ENCODE measurements at regions not wholly inside any gene's neighbourhood (a gene's known extent, or its start where the extent isn't known, plus 50 kb on each side); places are given as distances from the start of the nearest gene placed in this dataset.

DNA sequence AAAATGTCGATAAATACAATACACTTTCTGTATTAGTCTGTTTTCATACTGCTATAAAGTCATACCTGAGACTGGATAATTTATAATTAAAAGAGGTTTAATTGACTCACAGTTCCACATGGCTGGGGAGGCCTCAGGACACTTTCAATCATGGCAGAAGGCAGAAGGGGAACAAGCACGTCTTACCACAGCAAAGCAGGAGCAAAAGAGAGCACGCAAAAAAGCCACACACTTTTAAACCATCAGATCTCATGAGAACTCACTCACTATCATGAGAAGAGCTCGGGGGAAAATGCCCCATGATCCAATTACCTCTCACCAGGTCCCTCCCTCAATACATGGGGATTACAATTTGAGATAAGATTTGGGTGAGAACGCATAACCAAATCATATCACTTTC, 256.7 kb downstream of the ANAPC1 start:
- H4K20me1 ChIP-seq (ENCODE audit: insufficient read depth) = no peaks in the 10 kb centered on the region
- TF ChIP-seq NRF1 (IDR thresholded peaks at IDR 0.05; ENCODE audit: low read depth, low read length) = no peak
- TF ChIP-seq, protein P1, sequence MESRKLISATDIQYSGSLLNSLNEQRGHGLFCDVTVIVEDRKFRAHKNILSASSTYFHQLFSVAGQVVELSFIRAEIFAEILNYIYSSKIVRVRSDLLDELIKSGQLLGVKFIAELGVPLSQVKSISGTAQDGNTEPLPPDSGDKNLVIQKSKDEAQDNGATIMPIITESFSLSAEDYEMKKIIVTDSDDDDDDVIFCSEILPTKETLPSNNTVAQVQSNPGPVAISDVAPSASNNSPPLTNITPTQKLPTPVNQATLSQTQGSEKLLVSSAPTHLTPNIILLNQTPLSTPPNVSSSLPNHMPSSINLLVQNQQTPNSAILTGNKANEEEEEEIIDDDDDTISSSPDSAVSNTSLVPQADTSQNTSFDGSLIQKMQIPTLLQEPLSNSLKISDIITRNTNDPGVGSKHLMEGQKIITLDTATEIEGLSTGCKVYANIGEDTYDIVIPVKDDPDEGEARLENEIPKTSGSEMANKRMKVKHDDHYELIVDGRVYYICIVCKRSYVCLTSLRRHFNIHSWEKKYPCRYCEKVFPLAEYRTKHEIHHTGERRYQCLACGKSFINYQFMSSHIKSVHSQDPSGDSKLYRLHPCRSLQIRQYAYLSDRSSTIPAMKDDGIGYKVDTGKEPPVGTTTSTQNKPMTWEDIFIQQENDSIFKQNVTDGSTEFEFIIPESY (IDR thresholded peaks at IDR 0.05; ENCODE audit: borderline replicate concordance, low read depth) = no peak
- TF ChIP-seq MEF2A (IDR thresholded peaks at IDR 0.05; ENCODE audit: borderline replicate concordance, low read depth) = no peak
- TF ChIP-seq EP300 (IDR thresholded peaks at IDR 0.05; ENCODE audit: borderline replicate concordance in 1 of 2, low read depth in 1 of 2, low read length in 1 of 2) = no peak
- no peak for TF ChIP-seq MXI1 (IDR thresholded peaks at IDR 0.05; ENCODE audit: low read depth, low read length)
- no peak for TF ChIP-seq RCOR1 (IDR thresholded peaks at IDR 0.05; ENCODE audit: low read length)
- TF ChIP-seq RFX5 (IDR thresholded peaks at IDR 0.05; ENCODE audit: low read length) = no peak
- TF ChIP-seq JUND (IDR thresholded peaks at IDR 0.05) = no peak
- H3F3A ChIP-seq (replicated peaks; ENCODE audit: insufficient read depth) = no peaks in the 10 kb centered on the region
- peaks cover 0 to 3% of the 10 kb centered on the region in 2 experiments for H3K36me3 ChIP-seq (replicated peaks in 1 of 2; ENCODE audit: control insufficient read depth in 1 of 2, insufficient read depth in 2 of 2, low read length in 1 of 2)
- peaks cover 6% of the 10 kb centered on the region; the same call in 1 of the 2 replicates for H3K9me3 ChIP-seq
- no peaks in the 10 kb centered on the region for H3K9me2 ChIP-seq
- H3K4me2 ChIP-seq = no peak overlapping the region
- no peak overlapping the region for H3K4me3 ChIP-seq (ENCODE audit: low read depth in 2 of 2, low read length in 1 of 2)
- H3K9ac ChIP-seq = no peak overlapping the region
- no peaks in the 10 kb centered on the region for H3K27me3 ChIP-seq (ENCODE audit: insufficient read depth)
- peaks cover 1 to 7% of the 10 kb centered on the region in 2 experiments; a peak in 2 of 4 replicates for H3K4me1 ChIP-seq (ENCODE audit: control insufficient read depth in 1 of 2, insufficient read depth in 2 of 2, low read depth in 1 of 2, low read length in 1 of 2)
- no peak overlapping the region for H2AFZ ChIP-seq (ENCODE audit: low read depth)
- no peak for DNase-seq
- ChIA-PET POLR2A (no interaction called here), CTCF (no interaction called here)
- H3K27ac ChIP-seq (ENCODE audit: low read depth in 2 of 2, low read length in 1 of 2) = no peak overlapping the region
- no peaks in the 10 kb centered on the region for H3K79me2 ChIP-seq (ENCODE audit: insufficient read depth)
- 60% methylated on average over 5 of the region's 5 CpGs for WGBS (ENCODE audit: low lambda C conversion rate)

DNA sequence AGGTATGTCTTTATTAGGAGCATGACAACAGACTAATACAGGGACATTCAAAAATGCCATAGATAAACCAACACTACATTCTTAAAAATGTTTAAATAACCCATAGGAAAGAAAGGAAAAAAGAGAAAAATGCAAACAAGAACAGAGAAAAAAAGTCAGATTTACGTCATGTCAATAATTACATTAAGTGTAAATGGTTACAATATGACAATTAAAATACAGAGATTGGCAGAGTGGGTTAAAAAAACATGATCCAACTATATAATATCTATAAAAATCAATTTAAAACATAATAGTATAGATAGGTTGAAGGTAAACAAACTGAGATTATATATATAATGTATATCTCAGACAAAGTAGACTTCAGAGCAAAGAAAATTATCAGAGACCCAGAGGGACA, 255.8 kb downstream of the ANAPC1 start:
- POLR2A ChIA-PET = no interaction called here
- CTCF ChIA-PET = no interaction called here

More for the DNA sequence above, 255.8 kb downstream of the ANAPC1 start:
- H3K27me3 ChIP-seq (ENCODE audit: insufficient read depth) = no peaks in the 10 kb centered on the region
- H4K20me1 ChIP-seq (ENCODE audit: insufficient read depth) = no peaks in the 10 kb centered on the region
- DNase-seq = no peak
- H2AFZ ChIP-seq (ENCODE audit: low read depth) = no peak overlapping the region
- H3K36me3 ChIP-seq (replicated peaks in 1 of 2; ENCODE audit: control insufficient read depth in 1 of 2, insufficient read depth in 2 of 2, low read length in 1 of 2) = peaks cover 0 to 3% of the 10 kb centered on the region in 2 experiments
- no peak overlapping the region for H3K4me2 ChIP-seq
- peaks cover 6% of the 10 kb centered on the region; the same call in 1 of the 2 replicates for H3K9me3 ChIP-seq
- H3K9ac ChIP-seq = no peak overlapping the region
- 16% methylated on average over 1 of the region's 1 CpG for WGBS (ENCODE audit: low lambda C conversion rate)
- no peaks in the 10 kb centered on the region for H3F3A ChIP-seq (replicated peaks; ENCODE audit: insufficient read depth)
- no peak overlapping the region for H3K27ac ChIP-seq (ENCODE audit: low read depth in 2 of 2, low read length in 1 of 2)
- TF ChIP-seq NRF1 (IDR thresholded peaks at IDR 0.05; ENCODE audit: low read depth, low read length) (no peak), GABPA (IDR thresholded peaks at IDR 0.05; ENCODE audit: low read depth) (no peak), MEF2A (IDR thresholded peaks at IDR 0.05; ENCODE audit: borderline replicate concordance, low read depth) (no peak), JUND (IDR thresholded peaks at IDR 0.05) (no peak), NFIC (IDR thresholded peaks at IDR 0.05; ENCODE audit: borderline replicate concordance) (no peak)
- TF ChIP-seq, protein P2, sequence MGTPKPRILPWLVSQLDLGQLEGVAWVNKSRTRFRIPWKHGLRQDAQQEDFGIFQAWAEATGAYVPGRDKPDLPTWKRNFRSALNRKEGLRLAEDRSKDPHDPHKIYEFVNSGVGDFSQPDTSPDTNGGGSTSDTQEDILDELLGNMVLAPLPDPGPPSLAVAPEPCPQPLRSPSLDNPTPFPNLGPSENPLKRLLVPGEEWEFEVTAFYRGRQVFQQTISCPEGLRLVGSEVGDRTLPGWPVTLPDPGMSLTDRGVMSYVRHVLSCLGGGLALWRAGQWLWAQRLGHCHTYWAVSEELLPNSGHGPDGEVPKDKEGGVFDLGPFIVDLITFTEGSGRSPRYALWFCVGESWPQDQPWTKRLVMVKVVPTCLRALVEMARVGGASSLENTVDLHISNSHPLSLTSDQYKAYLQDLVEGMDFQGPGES (IDR thresholded peaks at IDR 0.05; ENCODE audit: low read depth, low read length) = no peak
- TF ChIP-seq, protein P3, sequence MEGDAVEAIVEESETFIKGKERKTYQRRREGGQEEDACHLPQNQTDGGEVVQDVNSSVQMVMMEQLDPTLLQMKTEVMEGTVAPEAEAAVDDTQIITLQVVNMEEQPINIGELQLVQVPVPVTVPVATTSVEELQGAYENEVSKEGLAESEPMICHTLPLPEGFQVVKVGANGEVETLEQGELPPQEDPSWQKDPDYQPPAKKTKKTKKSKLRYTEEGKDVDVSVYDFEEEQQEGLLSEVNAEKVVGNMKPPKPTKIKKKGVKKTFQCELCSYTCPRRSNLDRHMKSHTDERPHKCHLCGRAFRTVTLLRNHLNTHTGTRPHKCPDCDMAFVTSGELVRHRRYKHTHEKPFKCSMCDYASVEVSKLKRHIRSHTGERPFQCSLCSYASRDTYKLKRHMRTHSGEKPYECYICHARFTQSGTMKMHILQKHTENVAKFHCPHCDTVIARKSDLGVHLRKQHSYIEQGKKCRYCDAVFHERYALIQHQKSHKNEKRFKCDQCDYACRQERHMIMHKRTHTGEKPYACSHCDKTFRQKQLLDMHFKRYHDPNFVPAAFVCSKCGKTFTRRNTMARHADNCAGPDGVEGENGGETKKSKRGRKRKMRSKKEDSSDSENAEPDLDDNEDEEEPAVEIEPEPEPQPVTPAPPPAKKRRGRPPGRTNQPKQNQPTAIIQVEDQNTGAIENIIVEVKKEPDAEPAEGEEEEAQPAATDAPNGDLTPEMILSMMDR (IDR thresholded peaks at IDR 0.05) = no peak
- TF ChIP-seq, protein P1 (IDR thresholded peaks at IDR 0.05; ENCODE audit: borderline replicate concordance, low read depth) = no peak
- TF ChIP-seq, protein P4, sequence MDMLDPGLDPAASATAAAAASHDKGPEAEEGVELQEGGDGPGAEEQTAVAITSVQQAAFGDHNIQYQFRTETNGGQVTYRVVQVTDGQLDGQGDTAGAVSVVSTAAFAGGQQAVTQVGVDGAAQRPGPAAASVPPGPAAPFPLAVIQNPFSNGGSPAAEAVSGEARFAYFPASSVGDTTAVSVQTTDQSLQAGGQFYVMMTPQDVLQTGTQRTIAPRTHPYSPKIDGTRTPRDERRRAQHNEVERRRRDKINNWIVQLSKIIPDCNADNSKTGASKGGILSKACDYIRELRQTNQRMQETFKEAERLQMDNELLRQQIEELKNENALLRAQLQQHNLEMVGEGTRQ (IDR thresholded peaks at IDR 0.05; ENCODE audit: borderline replicate concordance, low read depth, low read length) = no peak
- no peak overlapping the region for H3K4me3 ChIP-seq (ENCODE audit: low read depth in 2 of 2, low read length in 1 of 2)
- H3K9me2 ChIP-seq = no peaks in the 10 kb centered on the region
- no peaks in the 10 kb centered on the region for H3K79me2 ChIP-seq (ENCODE audit: insufficient read depth)
- H3K4me1 ChIP-seq (ENCODE audit: control insufficient read depth in 1 of 2, insufficient read depth in 2 of 2, low read depth in 1 of 2, low read length in 1 of 2) = peaks cover 7% of the 10 kb centered on the region in 2 experiments; a peak in 2 of 4 replicates
